Esophagus muscularis mucosa (tissue), 3 donors: ENCODE measurements at regions not wholly inside any gene's neighbourhood (a gene's known extent, or its start where the extent isn't known, plus 50 kb on each side); places are given as distances from the start of the nearest gene placed in this dataset.

Experiments
- CTCF ChIP-seq, 3 experiments: fragments of 200-600 bp in 2 of 3; fragments of 450-650 bp in 1 of 3; sonication (generic) in 2 of 3; IDR thresholded peaks; one replicate each; pipeline ENCODE4 v1.5.1; 2017 to 2019; ENCODE audit warnings: antibody characterized with exemption in 3 of 3, mild to moderate bottlenecking in 2 of 3, moderate library complexity in 1 of 3
- POLR2A ChIP-seq: fragments of 450-650 bp; IDR thresholded peaks from one replicate; pipeline ENCODE4 v1.6.1; 2017; ENCODE audit warnings: antibody characterized with exemption, moderate library complexity, mild to moderate bottlenecking, low read depth

- no peak for TF ChIP-seq CTCF (IDR thresholded peaks at IDR 0.05)
- TF ChIP-seq POLR2A: no peak
These were observed 343.8 kb upstream of the EPHA4 start for GRCh38 chr2:221915926-221916325.
